SK-N-SH (cell line): ENCODE measurements at regions not wholly inside any gene's neighbourhood (a gene's known extent, or its start where the extent isn't known, plus 50 kb on each side); places are given as distances from the start of the nearest gene placed in this dataset.

Experiments used
- CTCF ChIA-PET: fragments of 300-600, 350-600 bp; formaldehyde crosslinking; extraction: SDS; loops from one replicate; lab custom pipeline; 2021; lab: Yijun Ruan, JAX
- POLR2A ChIA-PET: fragments of 350-600 bp; sonication (Branson Sonifier 250); formaldehyde crosslinking; extraction: SDS; loops from one replicate; lab custom pipeline; 2020; ENCODE audit warnings: antibody characterized with exemption, inconsistent platforms; lab: Yijun Ruan, JAX
- DNase-seq: peaks from one replicate; pipeline ENCODE4 v3.0.0; 2012
- H2AFZ ChIP-seq: fragments of 200-600 bp; sonication (generic); 2 replicates; pipeline ENCODE4 v1.8.1; 2016; ENCODE audit warnings: antibody characterized with exemption, mild to moderate bottlenecking, low read depth
- H3F3A ChIP-seq: fragments of 200-600 bp; sonication (generic); replicated peaks from 2 replicates; pipeline ENCODE3; 2016; ENCODE audit warnings: antibody characterized with exemption, mild to moderate bottlenecking; ENCODE audit not compliant: insufficient read depth
- H3K27ac ChIP-seq, 2 experiments: fragments of 200-500 bp in 1 of 2; fragments of 200-600 bp in 1 of 2; sonication (Bioruptor generic) in 1 of 2; sonication (generic), shearing (Covaris generic) in 1 of 2; 2 replicates each; pipeline versions ENCODE4 v1.5.1 to v1.6.1; 2014 to 2016; ENCODE audit warnings: low read depth in 2 of 2, inconsistent platforms in 1 of 2, low read length in 1 of 2, mild to moderate bottlenecking in 1 of 2, mixed read lengths in 1 of 2
- H3K27me3 ChIP-seq: fragments of 200-600 bp; sonication (generic), shearing (Covaris generic); 2 replicates; pipeline ENCODE4 v1.6.1; 2016; ENCODE audit warnings: mixed run types; ENCODE audit not compliant: insufficient read depth
- H3K36me3 ChIP-seq, 2 experiments: fragments of 200-500 bp in 1 of 2; fragments of 200-600 bp in 1 of 2; sonication (Bioruptor generic) in 1 of 2; sonication (generic) in 1 of 2; replicated peaks in 1 of 2; 2 replicates each; pipeline versions ENCODE3 to v1.5.1; 2014 to 2016; ENCODE audit warnings: low read length in 1 of 2, mild to moderate bottlenecking in 1 of 2; ENCODE audit not compliant: insufficient read depth in 2 of 2, control insufficient read depth in 1 of 2
- H3K4me1 ChIP-seq, 2 experiments: fragments of 200-500 bp in 1 of 2; fragments of 200-600 bp in 1 of 2; sonication (Bioruptor generic) in 1 of 2; sonication (generic), shearing (Covaris generic) in 1 of 2; 2 replicates each; pipeline versions ENCODE4 v1.5.1 to v1.6.1; 2014 to 2016; ENCODE audit warnings: low read depth in 1 of 2, low read length in 1 of 2, mixed run types in 1 of 2; ENCODE audit not compliant: insufficient read depth in 2 of 2, control insufficient read depth in 1 of 2
- H3K4me2 ChIP-seq: fragments of 200-600 bp; sonication (generic), shearing (Covaris generic); 2 replicates; pipeline ENCODE4 v1.6.1; 2017; ENCODE audit warnings: mixed run types
- H3K4me3 ChIP-seq, 2 experiments: fragments of 200-500 bp in 1 of 2; fragments of 200-600 bp in 1 of 2; sonication (Bioruptor generic) in 1 of 2; sonication (generic), shearing (Covaris generic) in 1 of 2; 2 replicates each; pipeline versions ENCODE4 v1.5.1 to v1.8.1; 2014 to 2016; ENCODE audit warnings: low read depth in 2 of 2, inconsistent platforms in 1 of 2, low read length in 1 of 2, mild to moderate bottlenecking in 1 of 2, mixed read lengths in 1 of 2, moderate library complexity in 1 of 2
- H3K79me2 ChIP-seq: fragments of 200-600 bp; sonication (generic); 2 replicates; pipeline ENCODE4 v1.8.1; 2017; ENCODE audit warnings: mild to moderate bottlenecking; ENCODE audit not compliant: insufficient read depth
- H3K9ac ChIP-seq: fragments of 200-600 bp; sonication (generic); 2 replicates; pipeline ENCODE4 v1.6.1; 2017; ENCODE audit warnings: mixed run types
- H3K9me2 ChIP-seq: fragments of 200-600 bp; sonication (generic); 2 replicates; pipeline ENCODE4 v1.6.1; 2017; ENCODE audit warnings: mixed run types
- H3K9me3 ChIP-seq: fragments of 200-600 bp; sonication (generic); 2 replicates; pipeline ENCODE4 v1.6.1; 2017; ENCODE audit warnings: mixed run types, mild to moderate bottlenecking, moderate library complexity
- H4K20me1 ChIP-seq: fragments of 200-600 bp; sonication (generic); 2 replicates; pipeline ENCODE4 v1.6.1; 2017; ENCODE audit warnings: mild to moderate bottlenecking, mixed run types; ENCODE audit not compliant: insufficient read depth
- FOSL2 ChIP-seq: IDR thresholded peaks from 2 replicates; pipeline ENCODE4 v1.4.0; 2012; ENCODE audit warnings: low read depth, mild to moderate bottlenecking, moderate library complexity, borderline replicate concordance
- FOXJ3 ChIP-seq: sonication (generic); formaldehyde crosslinking; IDR thresholded peaks from 2 replicates; pipeline ENCODE4 v1.5.1; 2020; ENCODE audit warnings: mild to moderate bottlenecking, missing genetic modification reagents
- FOXM1 ChIP-seq: IDR thresholded peaks from 2 replicates; pipeline ENCODE4 v1.4.0; 2012; ENCODE audit warnings: low read depth, mild to moderate bottlenecking
- GABPA ChIP-seq: IDR thresholded peaks from 2 replicates; pipeline ENCODE4 v1.4.0; 2012; ENCODE audit warnings: low read depth, mild to moderate bottlenecking
- GATA2 ChIP-seq: sonication (generic); formaldehyde crosslinking; IDR thresholded peaks from 2 replicates; pipeline ENCODE4 v1.5.0; 2020; ENCODE audit warnings: mild to moderate bottlenecking, missing genetic modification reagents
- POLR2AphosphoS5 ChIP-seq: IDR thresholded peaks from 2 replicates; pipeline ENCODE4 v1.6.1; 2012; ENCODE audit warnings: low read depth, low read length
- RCOR1 ChIP-seq: fragments of 150-350 bp; IDR thresholded peaks from 2 replicates; pipeline ENCODE4 v1.6.1; 2017; ENCODE audit warnings: antibody characterized with exemption, low read length
- USF1 ChIP-seq: IDR thresholded peaks from 2 replicates; pipeline ENCODE4 v1.4.0; 2012; ENCODE audit warnings: low read depth, borderline replicate concordance
- USF2 ChIP-seq: fragments of 150-350 bp; IDR thresholded peaks from 2 replicates; pipeline ENCODE4 v1.6.1; 2017; ENCODE audit warnings: antibody characterized with exemption, low read length, low read depth, borderline replicate concordance
- YY1 ChIP-seq: IDR thresholded peaks from 2 replicates; pipeline ENCODE4 v1.4.0; 2012; ENCODE audit warnings: low read depth, mild to moderate bottlenecking
- WGBS: methylation state at CpG from one replicate; pipeline ENCODE4 v1.1.6; 2017; ENCODE audit warnings: low lambda C conversion rate; 5-methylcytosine and 5-hydroxymethylcytosine counted together
- TF ChIP-seq, protein P1 (sequence below): fragments of 150-350 bp; IDR thresholded peaks from 2 replicates; pipeline ENCODE4 v1.6.1; 2016; ENCODE audit warnings: mild to moderate bottlenecking, low read depth, low read length

DNA sequence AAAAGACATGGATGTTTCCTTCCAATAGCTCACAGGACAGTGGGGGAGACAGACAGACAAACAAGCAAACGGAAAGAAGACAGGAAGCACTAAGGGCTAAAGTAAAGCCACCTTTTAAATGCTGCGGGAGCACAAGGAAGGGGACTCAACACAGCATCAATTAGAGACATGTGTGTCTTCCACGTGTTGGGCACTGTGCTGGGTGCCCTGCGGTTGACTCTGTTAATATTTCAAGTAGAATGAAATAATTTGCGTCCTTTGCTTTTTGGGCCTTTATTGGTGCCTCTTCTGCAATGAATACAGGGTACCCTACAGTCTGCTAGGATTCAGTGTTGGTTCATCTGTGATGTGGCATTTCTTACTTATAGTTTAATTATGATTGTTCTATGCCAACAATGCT lies 90.9 kb upstream of the CPM start:
- TF ChIP-seq, protein P1, sequence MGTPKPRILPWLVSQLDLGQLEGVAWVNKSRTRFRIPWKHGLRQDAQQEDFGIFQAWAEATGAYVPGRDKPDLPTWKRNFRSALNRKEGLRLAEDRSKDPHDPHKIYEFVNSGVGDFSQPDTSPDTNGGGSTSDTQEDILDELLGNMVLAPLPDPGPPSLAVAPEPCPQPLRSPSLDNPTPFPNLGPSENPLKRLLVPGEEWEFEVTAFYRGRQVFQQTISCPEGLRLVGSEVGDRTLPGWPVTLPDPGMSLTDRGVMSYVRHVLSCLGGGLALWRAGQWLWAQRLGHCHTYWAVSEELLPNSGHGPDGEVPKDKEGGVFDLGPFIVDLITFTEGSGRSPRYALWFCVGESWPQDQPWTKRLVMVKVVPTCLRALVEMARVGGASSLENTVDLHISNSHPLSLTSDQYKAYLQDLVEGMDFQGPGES, result no peak
- Histone ChIP-seq H3K27me3 (no peaks in the 10 kb centered on the region), H3K4me1 (0 out of 4 replicates have a peak, but pooled peaks cover 0 to 6% of the 10 kb centered on the region in 2 experiments), H3K9me3 (no peaks in the 10 kb centered on the region), H3K36me3 (no peaks in the 10 kb centered on the region), H3K4me3 (no peak overlapping the region), H2AFZ (peak overlapping the region; percentile 53; the same call in 1 of the 2 replicates), H3F3A (peaks cover 2% of the 10 kb centered on the region), H3K4me2 (no peak overlapping the region), H3K27ac (no peak overlapping the region), H4K20me1 (no peaks in the 10 kb centered on the region), H3K9me2 (no peaks in the 10 kb centered on the region), H3K79me2 (no peaks in the 10 kb centered on the region), H3K9ac (no peak overlapping the region)
- no peak for DNase-seq
- CTCF ChIA-PET, result no interaction called here
- WGBS, result 43% methylated on average over 5 of the region's 5 CpGs
- POLR2A ChIA-PET, result no interaction called here

GRCh38 chr12:69024413-69024812 lies 91.4 kb upstream of the CPM start:
- TF ChIP-seq POLR2AphosphoS5, result no peak
- TF ChIP-seq YY1, result no peak
- TF ChIP-seq USF1, result no peak
- no peak for TF ChIP-seq RCOR1
- no peak for TF ChIP-seq GATA2
- TF ChIP-seq FOXM1, result no peak
- TF ChIP-seq GABPA, result no peak
- TF ChIP-seq FOXJ3 (CRISPR knock-in tag), result no peak
- no peak for TF ChIP-seq FOSL2
- TF ChIP-seq USF2, result no peak
- Histone ChIP-seq H3K4me3 (no peak overlapping the region; a peak in 1 of 4 replicates), H3K27ac (peak overlapping the region in 1 of 2 experiments; percentile 27; a peak in 2 of 4 replicates), H2AFZ (no peak overlapping the region), H3K4me1 (0 out of 4 replicates have a peak, but pooled peaks cover 0 to 10% of the 10 kb centered on the region in 2 experiments), H3K9me2 (no peaks in the 10 kb centered on the region), H3K9ac (no peak overlapping the region), H3K36me3 (no peaks in the 10 kb centered on the region), H3K79me2 (no peaks in the 10 kb centered on the region), H3K9me3 (no peaks in the 10 kb centered on the region), H4K20me1 (no peaks in the 10 kb centered on the region), H3F3A (peaks cover 2% of the 10 kb centered on the region), H3K4me2 (0 out of 2 replicates have a peak overlapping the region, but pooled peaks have one; percentile 4), H3K27me3 (no peaks in the 10 kb centered on the region)
- ChIA-PET CTCF (no interaction called here), POLR2A (no interaction called here)
- 33% methylated on average over 7 of the region's 7 CpGs for WGBS
- DNase-seq, result no peak
